ENCODE measurements at regions not wholly inside any gene's neighbourhood (a gene's known extent, or its start where the extent isn't known, plus 50 kb on each side); places are given as distances from the start of the nearest gene placed in this dataset.

- TF ChIP-seq CTCF (IDR thresholded peaks at IDR 0.05): no peak
- no peak for TF ChIP-seq POLR2A (IDR thresholded peaks at IDR 0.05)
Measured at GRCh38 chr17:79664930-79665737, 54.3 kb upstream of the RBFOX3 start.
